ACHN (cell line): ENCODE measurements at regions not wholly inside any gene's neighbourhood (a gene's known extent, or its start where the extent isn't known, plus 50 kb on each side); places are given as distances from the start of the nearest gene placed in this dataset.
"Not testable (repeated sequence)": the region's sequence is repeated elsewhere in the genome, so short reads cannot be mapped to it uniquely, and the experiment has no call there.

Experiments
- DNase-seq: peaks from one replicate; pipeline ENCODE4 v3.0.0-alpha.2; 2015
- in situ Hi-C: cut with HindIII; loops from 2 replicates; pipeline ENCODE4 v1.10.0; 2017; ENCODE audit warnings: low sequenced_read_pairs, low pct_ligation_motif_present, low pct_unique_long_range_greater_than_20kb

DNA sequence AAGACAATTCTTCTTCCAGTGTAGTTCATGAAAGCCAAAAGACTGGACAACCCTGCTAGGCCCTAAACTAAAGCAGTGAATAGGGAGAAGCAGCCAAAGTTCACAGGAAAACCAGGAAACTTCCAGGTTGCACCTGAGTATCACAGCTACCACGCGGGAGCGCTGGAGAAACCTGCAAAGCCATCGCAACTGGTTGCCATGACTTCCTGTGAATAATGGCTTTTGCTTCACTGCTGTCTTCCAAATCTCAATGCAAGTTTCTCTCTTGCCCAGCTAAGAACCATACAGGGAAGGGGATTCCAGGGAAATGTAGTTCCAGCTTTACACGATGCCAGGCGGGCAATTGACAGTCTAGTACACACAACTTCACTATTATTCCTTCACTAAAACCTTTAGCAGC lies 114.1 kb downstream of the GXYLT1 start:
- in situ Hi-C loops, result no loop called here
- no peak for DNase-seq

DNA sequence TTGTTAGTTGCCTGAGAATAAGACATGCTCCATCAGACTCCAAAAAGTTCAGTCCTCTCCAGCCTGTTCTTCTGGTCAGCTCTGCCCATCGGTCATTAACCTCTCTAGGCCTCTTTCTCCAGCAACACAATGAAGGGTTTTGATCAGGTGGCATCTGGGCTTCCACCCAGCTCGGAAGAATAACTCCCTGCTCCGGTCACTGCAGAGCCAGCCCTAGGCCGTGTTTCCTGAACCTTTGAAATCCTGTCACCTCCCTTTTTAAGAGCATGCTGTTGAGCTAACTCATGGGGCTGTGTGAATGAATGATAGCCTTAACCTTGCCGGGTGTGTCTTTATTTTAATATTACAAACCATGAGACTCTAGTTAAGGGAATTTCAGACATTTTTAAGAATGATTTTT lies 117.1 kb downstream of the GXYLT1 start:
- in situ Hi-C loops, result no loop called here
- no peak for DNase-seq

DNA sequence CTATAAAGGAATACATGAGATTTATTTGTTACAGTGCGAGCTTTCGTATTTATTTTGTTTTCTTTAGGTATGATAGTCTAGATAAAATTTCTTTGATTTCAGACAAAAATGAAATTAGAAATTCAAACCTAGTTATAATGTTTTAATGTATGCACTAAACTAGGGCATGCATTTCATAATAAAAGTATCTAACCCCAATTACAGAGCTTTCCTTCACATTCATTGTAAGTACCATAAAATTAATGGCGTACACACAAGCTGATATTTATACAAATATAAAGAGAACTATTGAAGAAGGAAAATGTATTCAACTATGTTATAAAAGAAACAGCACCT lies 120.2 kb downstream of the GXYLT1 start:
- in situ Hi-C loops, result no loop called here
- no peak for DNase-seq

DNA sequence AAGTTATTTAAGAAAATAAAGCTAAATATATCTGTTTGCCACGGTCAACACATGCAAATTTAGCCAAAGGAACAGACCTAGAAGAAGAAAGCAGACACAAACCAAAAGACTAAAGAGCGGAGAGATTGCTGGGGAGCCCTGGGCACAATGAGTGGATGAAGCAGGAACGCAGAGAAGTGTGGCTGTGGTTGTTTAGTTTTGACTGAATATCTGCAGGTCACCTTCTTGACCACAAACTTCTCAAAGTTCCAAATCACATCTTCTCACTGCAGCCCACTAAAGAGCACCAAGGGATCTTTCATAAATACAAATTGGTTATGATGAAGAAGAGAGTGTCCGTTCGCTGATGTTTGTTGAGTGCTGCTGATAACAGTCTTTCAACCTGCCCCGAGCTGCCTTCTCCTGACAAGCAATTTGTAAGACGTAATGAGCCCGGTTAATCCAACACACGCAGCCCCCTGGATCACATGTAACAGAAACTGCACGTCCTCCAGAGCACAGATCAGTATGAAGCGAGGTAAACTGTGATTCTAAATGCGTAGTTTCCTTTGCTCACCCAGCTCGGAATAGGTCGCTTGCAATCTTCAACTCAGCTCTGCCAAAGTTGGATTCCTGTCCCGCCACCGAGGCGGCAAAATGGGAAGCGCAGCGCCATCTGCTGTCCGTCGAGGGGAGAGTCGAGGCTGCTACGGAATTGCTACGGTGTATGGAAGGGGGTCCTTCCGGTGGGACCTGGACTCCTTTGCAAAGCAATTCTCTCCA lies 120.8 kb downstream of the GXYLT1 start:
- in situ Hi-C loops, result no loop called here
- peak; percentile 73 for DNase-seq

DNA sequence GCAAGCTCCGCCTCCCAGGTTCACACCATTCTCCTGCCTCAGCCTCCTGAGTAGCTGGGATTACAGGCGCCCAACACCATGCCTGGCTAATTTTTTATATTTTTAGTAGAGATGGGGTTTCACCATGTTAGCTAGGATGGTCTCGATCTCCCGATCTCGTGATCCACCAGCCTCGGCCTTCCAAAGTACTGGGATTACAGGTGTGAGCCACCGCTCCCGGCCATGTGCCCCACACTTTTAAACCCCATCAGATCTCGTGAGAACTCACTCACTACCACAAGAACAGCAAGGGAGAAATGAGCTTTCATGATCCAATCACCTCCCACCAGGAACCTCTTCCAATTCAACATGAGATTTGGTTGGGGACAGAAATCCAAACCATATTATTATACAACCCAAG lies 122.7 kb downstream of the GXYLT1 start:
- DNase-seq, in situ Hi-C loops: not testable (repeated sequence)

DNA sequence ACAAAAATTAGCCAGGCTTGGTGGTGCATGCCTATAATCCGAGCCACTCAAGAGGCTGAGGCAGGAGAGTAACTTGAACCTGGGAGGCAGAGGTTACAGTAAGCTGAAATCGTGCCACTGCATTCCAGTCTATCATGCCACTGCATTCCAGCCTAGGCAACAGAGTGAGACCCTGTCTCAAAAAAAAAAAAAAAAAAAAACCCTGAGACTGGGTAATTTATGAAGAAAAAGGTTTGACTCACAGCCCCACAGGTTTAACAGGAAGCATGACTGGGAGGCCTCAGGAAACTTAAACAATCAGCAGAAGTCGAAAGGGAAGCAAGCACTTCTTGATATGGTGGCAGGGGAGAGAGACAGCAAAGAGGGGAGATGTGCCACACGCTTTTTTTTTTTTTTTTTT lies 123.2 kb downstream of the GXYLT1 start:
- in situ Hi-C loops, result no loop called here
- DNase-seq, result no peak

DNA sequence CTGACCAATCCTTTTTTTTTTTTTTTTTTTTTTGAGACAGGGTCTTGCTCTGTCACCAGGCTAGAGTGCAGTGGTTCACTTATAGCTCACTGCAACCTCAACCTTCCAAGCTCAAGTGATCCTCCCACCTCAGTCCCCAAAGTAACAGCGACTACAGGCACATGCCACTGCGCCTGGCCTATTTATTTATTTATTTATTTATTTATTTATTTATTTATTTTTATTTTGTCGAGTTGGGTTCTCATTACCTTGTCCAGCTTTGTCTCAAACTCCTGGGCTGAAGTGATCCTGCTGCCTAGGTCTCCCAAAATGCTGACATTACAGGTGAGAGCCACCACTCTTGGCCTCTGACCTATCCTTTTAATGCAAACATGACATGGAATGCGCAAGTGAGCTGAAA lies 124.4 kb downstream of the GXYLT1 start:
- no peak for DNase-seq
- in situ Hi-C loops, result no loop called here

DNA sequence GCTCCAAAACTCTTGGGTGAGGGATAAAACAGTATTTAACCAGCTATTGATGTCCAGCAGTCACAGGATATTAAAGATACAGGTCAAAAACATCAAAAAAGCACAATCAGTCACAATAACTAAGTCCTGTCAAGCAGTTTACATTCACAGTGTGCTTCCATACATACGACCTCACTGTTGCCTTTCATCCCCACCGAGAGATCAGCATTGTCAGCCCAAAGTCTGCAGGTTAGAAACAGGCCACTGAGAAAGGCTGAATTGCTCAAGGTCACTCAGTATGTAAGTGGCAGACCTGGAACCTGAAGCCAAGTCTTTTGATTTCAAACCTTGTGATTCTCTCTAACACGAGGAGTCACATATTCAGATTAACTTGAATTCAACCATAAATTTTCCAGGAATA lies 124.9 kb downstream of the GXYLT1 start:
- DNase-seq, result no peak
- in situ Hi-C loops, result no loop called here

DNA sequence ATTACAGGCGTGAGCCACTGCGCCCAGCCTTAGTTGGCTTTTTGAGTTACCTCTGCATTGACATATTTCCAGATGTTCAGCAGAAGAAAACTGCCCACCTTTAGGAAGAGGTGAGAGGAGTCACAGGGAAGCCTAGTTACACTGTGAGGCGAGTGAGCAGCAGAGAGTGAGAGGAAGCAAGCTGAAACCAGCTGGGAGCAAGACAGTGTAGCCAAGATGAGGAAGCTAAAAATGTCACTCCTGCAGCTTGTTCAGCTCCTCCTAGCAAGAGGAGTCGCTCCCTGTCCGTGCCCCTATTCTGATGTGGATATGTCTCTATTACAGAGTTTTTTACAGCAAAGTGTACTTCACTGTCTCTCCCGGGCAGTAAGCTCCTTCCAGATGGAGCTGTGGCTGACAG lies 127.6 kb downstream of the GXYLT1 start:
- no peak for DNase-seq
- in situ Hi-C loops, result no loop called here

DNA sequence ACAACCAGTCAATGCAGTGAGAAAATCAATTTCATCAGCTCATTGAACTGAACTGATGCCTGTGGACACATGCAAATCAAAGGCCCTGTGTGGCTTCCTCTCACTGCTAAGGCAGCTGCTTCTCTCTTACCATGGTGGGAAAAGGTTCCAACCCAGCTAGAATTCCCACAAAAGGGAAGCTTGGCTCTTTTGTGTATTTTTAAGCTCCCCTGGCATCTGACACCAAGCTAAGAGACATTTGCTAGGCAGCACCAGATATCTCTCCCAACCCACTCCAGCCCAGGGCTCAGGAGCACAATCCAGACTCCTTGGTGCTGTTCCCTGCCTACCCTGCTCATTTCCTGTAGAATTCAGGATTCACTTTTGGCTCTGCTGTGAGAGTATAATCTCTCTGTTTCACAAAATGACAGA lies 129.6 kb downstream of the GXYLT1 start:
- in situ Hi-C loops, result no loop called here
- no peak for DNase-seq

DNA sequence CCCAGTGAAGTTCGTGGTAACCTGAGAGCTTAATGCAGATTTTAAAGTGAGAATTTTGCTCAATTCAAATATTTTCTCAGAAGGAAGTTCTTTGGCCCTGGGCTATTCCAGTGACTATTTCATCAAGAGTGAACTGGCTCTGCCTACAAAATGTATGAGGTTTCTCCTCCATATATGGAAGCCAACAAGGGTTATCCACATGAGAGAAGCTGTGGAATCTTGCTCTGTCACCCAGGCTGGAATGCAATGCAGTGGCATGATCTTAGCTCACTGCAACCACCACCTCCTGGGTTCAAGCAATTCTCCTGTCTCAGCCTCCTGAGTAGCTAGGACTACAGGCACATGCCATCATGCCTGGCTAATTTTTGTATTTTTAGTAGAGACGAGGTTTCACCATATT lies 132.2 kb downstream of the GXYLT1 start:
- peak; percentile 92 for DNase-seq
- in situ Hi-C loops, result not testable (repeated sequence)

DNA sequence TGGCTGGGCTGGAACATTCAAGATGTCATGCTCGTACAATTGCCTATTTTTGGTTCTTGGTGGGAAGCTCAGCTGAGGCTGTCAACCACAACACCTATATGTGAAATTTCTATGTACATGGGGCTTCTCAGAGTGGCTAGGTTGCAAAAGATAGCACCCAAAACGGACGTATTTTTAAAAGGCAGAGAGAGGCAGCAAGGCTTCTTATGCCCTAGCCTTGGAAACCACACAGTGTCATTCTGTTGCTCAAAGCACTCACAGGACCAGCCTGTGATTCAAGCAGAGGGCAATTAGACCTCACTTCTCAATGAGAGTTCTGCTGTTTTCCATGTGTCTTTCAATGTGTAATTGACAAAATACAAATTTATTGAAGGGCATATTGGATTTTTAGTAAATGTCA lies 134.0 kb downstream of the GXYLT1 start:
- no peak for DNase-seq
- in situ Hi-C loops, result no loop called here

DNA sequence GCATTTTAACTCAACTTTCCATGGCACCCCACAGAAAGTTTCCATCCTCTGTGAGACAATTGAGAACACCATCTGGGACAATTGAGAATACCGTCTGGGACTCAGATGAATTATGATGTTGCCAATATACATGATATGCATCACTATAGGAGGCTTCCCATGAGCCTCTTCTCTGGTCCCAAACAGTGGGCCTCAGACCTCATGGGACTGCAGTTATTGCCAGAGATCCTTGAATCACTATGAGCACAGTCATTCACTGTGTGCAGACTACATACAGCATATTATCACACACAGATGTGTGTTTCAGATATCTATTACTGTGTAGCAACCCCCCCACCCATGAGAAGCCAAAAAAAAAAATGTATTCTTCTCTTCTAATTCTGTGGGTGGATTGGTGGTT lies 134.4 kb downstream of the GXYLT1 start:
- in situ Hi-C loops, result no loop called here

DNA sequence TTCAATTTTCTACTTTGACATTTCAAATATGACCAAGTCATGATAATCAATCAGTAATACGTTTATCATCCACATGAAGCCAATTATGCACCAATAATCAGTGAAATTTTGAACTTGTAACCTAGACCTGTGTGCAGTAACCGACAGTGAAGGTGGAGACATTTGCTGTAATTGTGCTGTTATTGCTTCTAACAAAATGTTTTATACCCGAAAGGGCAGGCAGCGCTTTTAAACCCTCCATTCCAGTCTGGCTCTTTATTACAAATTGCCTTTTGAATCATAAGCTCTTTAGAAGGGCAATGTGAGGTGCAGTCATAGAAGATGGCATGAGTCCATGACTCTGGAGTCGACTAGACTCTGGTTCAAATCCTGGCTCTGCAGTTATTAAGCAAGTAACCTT lies 135.7 kb downstream of the GXYLT1 start:
- in situ Hi-C loops, result no loop called here
- no peak for DNase-seq

More for the DNA sequence above, 134.4 kb downstream of the GXYLT1 start:
- no peak for DNase-seq

DNA sequence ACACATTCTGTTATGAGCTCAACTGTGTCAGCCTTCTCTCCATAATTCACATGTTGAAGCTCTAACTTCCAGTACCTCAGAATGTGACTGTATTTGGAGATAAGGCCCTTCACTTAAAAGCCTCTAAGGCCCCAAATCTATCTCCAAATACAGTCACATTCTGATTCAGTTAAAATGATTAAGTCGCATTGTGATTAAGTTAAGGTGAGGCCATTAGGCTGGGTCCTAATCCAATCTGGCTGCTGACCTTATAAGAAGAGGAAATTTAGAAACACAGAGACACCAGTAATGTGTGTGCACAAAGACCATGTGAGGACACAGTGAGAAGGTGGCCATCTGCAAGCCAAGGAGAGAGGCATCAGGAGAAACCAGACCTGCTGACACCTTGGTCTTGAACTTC lies 141.6 kb downstream of the GXYLT1 start:
- DNase-seq, result no peak

DNA sequence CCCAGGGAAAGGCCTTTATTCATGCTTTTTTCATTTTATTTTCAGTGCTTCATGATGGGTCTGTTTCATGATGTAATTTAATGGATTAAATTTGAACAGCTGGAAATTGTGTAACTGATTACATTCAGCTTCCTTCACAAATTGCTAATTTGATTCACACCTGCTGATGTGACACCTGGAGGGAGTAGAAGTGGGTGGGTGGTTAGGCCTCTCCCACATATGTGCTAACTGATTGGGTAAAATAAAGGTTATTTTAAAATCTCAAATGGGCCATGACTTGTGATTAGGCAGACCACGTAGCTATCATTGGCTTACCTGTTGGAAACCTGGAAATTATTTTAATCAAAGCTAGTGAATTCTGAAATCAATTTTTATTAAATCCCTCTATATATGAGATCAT lies 142.1 kb downstream of the GXYLT1 start:
- in situ Hi-C loops, result no loop called here
- DNase-seq, result no peak

More for the DNA sequence above, 141.6 kb downstream of the GXYLT1 start:
- in situ Hi-C loops, result no loop called here

DNA sequence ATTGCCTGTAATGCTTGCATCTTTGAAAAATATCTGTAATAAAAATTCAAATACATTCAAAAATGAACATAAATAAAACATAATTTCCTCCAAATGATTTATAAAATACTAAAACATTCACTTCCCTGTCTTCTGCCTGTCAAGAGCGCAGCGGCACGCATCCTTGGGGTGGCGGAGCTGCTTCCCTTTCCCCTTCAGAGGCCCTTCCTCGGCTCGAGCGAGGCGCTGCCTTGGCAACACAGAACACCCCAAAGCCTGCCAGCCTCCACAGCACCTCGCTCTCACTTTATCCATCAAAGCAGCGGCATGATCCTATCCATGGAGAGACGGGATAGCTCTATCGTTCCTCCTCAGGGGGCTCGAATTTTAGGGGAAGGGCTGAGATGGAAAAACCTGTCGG lies 146.2 kb downstream of the GXYLT1 start:
- no peak for DNase-seq
- in situ Hi-C loops, result no loop called here

DNA sequence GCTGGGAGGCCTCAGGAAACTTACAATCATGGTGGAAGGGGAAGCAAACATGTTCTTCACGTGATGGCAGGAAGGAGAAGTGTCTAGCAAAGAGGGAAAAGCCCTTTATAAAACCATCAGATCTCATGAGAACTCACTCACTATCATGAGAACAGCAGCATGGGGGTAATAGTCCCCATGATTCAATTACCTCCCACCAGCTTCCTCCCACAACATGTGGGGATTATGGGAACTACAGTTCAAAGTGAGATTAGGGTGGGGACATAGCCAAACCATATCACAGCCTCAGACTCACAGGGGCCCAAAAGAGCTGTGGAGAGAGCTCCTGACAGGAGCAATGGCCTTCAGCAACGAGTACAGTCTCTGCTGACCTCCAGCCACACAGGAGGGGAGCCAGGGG lies 151.4 kb downstream of the GXYLT1 start:
- in situ Hi-C loops, result no loop called here
- no peak for DNase-seq

DNA sequence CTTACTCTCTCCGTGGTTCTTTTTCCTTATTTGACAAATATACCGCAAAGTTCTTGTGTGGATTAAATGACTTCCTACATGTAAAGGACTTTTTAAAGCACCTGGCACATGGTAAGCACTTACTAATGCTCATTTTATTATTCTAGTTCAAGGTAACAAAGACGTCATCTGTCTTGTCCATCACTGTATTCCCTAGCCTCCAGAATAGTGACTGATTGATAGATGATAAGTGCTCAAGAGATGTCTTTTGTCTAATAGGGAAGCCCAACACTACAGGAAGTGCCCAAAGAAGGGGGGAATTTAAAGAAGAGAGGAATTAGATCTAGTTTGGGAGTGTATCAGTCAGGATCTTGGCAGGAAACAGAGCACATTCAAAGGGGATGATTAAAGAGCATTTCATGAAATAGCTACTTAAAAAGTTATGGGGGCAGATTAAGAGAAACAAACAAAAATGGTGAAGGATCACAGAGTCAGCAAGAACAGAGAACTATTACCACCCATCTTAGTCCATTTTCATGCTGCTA lies 151.9 kb downstream of the GXYLT1 start:
- in situ Hi-C loops, result no loop called here
- peak; percentile 16 for DNase-seq

DNA sequence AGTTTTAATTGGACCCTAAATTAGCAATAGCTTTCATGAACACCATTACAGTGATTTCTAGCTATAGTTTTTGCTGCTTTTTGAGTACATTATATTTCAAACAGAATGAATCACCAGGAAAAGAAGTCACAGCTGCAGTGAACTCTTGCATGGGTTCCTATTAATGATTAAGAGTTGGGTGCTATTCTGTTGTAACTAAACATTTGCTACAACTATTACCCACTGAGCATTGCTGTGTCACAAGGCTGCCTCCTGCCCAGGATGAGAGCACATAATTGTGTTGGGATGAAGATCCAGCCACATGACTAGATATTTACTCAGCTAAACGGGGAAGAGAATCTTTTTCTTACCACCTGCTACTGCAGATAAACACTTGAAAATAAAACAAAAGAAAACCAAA lies 152.7 kb downstream of the GXYLT1 start:
- in situ Hi-C loops, result no loop called here
- DNase-seq, result peak; percentile 97

DNA sequence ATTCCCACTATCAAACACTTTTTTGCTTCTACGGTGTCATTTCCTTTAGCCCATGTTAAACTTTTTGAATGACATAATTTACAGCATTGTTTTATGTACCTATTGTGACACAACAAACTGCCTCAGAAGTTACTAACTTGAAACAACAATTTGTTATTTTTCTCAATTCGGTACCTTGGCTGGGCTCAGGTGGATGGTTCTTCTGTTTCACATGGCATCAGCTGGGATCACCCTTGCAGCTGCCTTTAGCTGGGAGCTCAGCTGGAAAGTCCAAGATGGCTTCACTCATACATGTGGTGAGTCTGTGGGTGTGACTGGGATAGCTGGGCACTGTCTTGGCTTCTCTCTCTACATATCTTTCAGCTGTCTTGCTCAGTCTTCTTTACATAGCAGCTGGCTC lies 156.0 kb downstream of the GXYLT1 start:
- in situ Hi-C loops, result no loop called here
- no peak for DNase-seq
